SHP77 (cell line): ENCODE measurements at regions not wholly inside any gene's neighbourhood (a gene's known extent, or its start where the extent isn't known, plus 50 kb on each side); places are given as distances from the start of the nearest gene placed in this dataset.

Experiments used
- DNase-seq, 2 experiments: peaks; one replicate each; lab custom pipeline; 2025; lab: John Stamatoyannopoulos, UW

GRCh38 chr15:79373113-79373512 is 59.0 kb upstream of the MINAR1 start:
- DNase-seq: no peak

DNA sequence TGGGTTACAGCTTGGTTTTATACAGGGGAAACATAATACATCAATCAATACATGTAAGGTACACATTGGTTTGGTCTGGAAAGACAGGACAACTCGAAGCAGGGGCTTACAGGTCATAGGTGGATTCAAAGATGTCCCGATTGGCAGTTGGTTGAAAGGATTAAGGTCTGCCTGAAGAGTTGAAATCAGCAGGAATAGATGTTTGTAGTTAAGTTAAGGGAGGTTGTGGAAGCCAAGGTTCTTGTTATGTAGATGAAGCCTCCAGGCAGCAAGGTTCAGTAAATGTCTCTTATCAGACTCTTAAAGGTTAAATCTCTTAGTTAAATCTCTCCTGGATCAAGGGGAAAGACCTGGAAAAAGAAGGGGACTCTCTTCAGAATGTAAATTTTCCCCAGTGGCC is 58.4 kb upstream of the MINAR1 start:
- DNase-seq: no peak

GRCh38 chr15:79376383-79376782 is 55.8 kb upstream of the MINAR1 start:
- DNase-seq: no peak

GRCh38 chr15:79378394-79379109 is 53.6 kb upstream of the MINAR1 start:
- peak in 1 of 2 experiments; percentile 4 for DNase-seq

DNA sequence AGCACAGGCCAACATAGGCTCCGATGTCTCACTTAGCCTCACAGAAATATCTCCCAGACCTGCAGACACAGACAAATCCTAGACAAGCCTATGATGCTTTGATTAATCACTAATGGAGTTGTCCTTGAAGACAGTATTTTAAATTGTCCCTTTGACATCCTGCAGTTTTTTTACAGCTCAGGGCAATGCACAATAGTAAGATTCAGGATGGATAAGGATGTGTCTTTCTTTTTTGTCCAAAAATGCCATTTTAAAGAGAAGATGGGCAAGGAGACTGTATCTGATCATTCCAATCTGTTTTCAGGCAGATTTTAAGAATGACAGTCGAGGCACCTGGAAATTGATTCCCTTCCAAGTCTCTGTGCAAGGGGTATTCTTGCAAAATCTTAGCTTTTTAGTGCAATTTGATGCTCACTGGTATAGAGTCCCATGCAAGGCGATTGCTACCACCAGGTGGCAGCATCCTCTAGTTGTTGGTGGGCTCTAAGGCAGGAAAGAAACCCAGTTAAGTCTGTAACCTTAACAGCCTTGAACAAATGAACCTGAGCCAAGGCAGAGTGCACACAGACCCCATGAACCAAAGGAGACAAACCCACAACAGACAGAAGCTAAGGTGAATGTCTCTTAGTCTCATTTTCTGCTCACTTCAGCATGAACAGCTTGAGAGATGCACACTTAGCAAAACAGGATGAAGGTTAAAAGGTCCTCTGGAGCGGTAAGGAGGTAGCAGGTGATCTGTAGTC is 51.2 kb upstream of the MINAR1 start:
- peak; percentile 56 for DNase-seq

DNA sequence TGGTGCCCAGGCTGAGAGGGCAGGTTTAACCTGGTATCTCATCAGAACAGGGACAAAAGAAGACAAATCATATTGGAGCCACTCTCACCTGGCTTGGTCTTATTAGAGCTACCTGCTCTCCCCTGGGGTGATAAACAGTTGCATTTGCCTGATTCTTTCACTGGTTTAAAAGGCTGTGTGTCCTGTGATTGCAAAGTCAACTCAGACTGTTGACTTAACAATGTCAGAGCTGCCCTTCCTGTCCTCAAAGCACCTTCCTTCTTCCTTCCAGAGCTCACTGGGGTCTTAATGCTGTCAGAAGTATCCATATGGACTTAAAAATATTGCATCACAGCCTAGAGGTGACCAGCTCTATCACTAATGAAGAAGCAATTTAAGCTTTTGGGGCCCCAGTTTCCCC is 50.5 kb upstream of the MINAR1 start:
- no peak for DNase-seq
